ENCODE measurements at regions not wholly inside any gene's neighbourhood (a gene's known extent, or its start where the extent isn't known, plus 50 kb on each side); places are given as distances from the start of the nearest gene placed in this dataset.
A peak's percentile ranks its signal among the peaks of the same experiment; 100 is the strongest.
"Not testable (repeated sequence)": the region's sequence is repeated elsewhere in the genome, so short reads cannot be mapped to it uniquely, and the experiment has no call there.

DNA sequence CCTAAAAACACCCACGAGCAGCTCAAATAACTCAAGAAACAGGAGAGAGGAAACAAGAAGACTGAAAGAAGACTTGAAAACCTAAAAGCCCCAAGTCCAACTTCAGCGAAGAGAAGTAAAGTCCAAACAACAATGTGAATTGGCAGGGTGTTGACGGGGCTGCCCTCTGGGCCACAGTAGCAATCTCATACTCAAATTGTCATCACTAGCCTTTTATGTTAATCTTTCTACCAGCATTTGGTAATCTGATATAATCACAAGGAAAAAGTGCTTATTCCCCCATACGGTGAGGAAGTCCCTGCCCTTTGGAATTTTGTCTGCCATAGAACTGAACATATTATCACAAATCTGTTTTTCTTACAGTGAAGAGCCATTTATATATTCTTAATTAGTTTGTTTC lies 51.5 kb upstream of the IFNE start:
- no peak for DNase-seq (ENCODE audit: low read depth in 3 of 3)

DNA sequence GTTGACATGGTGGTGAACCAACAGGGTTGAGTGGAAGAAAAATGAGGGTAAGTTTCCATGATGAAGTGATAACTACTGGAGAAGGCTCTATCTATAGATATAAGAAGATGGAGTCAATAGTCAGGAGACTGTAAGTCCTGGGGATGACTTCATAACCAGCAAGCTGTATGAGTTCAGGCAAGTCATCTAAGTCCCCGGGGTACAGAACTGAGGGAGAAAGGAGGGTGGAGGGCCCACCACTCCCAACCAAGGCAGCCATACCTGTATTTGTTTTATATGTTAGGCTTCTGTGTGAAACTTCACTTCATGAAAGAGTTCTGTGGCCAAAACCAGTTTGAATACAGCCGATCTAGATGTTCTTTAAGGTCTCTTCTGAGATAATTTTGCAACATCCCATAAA lies 53.3 kb upstream of the IFNE start:
- DNase-seq (ENCODE audit: low read depth in 3 of 3) = no peak

DNA sequence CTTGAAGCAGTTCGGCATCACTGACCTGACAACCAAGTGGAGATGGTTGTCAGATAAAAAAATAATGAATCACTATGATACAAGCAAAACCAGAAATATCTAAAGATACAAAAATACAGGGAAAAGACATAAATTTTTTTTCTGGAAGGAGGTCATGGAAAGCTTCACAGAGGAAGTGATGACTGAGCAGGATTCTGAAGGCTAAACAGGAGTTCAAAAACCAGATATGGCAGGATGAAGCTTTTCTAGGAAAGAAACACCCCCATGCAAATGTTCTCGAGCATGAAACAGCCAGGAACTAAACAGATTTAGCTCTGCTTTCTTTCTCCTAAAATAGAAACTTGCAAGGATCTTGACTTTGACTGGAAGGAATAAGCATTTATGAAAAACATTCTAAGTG lies 60.7 kb upstream of the IFNE start:
- no peak for DNase-seq (ENCODE audit: low read depth in 3 of 3)

GRCh38 chr9:21543187-21543586 lies 61.1 kb upstream of the IFNE start:
- DNase-seq (ENCODE audit: low read depth in 3 of 3) = no peak

GRCh38 chr9:21543816-21544215 lies 61.7 kb upstream of the IFNE start:
- not testable (repeated sequence) for DNase-seq (ENCODE audit: low read depth in 3 of 3)

- DNase-seq (ENCODE audit: low read depth in 3 of 3) = no peak
Observed at GRCh38 chr9:21546949-21547348, 64.8 kb upstream of the IFNE start.

DNA sequence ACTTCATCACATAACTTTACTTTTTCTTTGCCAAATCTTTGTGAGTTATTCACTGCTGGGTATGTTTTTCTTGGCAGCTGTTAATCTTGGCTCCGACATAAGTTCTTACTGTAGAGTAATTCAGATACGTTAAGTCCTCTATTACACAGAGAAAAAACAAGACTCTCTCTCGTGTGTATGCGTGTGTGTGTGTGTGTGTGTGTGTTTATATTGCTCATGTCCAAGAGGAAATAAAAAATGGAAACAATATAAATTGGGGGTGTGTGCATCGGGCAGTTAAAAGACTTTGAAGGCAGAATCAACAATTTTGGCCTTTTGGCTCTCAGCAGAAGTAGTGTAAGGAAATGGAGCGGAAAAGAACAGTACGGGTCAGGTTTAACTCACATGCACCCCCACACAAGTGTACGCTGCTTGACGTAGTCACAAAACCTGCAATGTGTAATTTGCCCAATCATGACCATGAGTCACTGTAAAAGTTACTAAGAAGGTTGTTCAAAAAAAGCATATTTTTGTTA lies 67.2 kb upstream of the IFNE start:
- DNase-seq (ENCODE audit: low read depth in 3 of 3) = no peak

DNA sequence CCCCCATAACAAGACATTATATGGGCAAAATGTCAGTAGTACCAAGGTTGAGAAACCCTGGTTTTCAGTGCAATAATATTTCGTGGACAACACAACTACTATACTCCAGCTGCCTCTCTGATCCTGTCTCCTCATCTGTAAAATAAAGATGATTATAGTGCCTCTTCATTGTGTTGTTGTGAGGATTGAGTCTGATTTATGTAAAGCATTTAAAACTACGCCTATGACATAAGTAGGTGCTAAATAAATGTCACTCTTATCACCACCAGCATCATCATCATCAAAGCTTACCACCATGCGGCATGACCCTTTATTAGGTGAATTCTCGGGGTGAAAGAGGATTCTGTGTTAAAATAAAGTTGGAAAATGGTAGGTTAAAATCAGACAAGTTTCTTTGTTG lies 67.8 kb upstream of the IFNE start:
- no peak for DNase-seq (ENCODE audit: low read depth in 3 of 3)

GRCh38 chr9:21550392-21550791 lies 68.3 kb upstream of the IFNE start:
- no peak for DNase-seq (ENCODE audit: low read depth in 3 of 3)

DNA sequence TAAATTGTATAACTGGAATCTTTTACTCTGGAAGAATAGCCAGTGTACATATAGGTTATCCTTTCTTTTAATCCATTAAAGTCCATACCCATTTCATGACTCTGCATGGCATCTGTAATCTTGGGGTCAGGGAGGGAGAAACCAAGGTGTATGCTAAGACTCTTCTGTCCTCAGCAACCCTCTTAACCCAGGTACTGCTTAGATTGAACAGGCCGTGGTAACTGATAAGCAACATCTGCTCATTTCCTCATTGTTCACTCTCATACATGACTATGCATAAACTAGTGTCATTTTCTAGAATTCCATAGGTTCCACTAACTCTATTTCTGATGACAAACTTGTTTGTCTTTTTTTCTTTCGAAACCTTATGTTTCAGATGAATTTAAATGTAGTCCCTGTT lies 69.3 kb upstream of the IFNE start:
- no peak for DNase-seq (ENCODE audit: low read depth in 3 of 3)

DNA sequence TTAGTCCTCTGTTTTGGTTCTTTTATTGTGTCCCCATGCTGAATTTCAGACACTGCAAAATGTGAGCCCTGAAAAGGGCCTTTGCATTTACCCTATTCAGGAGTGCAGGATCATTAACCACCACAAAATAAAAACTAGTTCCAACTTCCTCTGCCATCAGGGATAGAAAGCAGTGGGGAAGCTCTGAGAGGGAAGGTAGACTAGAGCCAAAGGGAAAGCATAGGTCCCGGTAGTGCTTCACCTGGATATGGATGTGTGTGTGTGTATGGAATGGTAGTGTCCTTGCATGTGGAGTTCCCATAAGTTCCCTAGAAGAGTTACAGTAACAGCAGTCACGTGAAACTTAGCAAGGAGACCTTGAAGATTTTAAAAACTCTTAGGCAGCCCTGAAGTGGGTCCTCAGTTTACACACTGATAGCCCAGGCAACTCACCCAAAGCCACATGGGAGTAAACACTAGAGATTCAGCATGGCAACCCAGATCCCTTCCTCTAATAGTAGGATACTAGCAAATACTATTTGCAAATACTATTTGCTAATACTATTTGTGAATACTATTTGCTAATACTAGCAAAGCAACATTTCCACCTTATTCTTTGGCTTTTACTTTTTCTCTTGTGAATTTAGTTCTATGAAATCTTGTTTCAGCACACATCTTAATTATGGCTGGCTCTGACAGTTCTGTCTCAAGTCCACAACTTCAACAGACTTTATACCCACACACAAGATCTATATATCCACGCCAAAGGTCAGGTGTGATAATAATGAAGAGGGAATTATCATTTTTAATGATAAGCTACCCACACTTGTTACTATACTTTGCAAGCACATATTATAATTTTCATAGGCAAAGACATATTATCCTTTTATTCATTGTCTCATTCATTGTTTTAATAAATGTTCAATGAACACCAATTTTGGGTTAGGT lies 70.4 kb upstream of the IFNE start:
- no peak for DNase-seq (ENCODE audit: low read depth in 3 of 3)

DNA sequence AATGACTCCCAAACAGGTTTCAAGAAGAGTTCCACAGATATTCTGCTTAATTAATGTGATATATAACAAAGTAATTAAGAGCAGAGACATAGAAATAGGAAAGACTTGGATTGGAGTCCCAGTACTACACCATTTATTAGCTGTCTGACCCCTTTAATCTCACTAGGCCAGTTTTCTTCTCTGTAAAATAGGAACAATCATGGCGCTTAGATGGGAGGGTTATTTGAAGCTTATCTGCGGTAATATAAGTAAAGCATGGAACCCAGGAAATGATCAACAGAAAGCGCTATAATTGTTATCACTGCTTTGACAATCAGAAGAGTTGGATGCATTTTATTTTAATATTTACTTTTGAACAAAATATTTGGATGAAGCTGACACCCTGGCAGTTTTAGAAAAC lies 71.3 kb upstream of the IFNE start:
- no peak for DNase-seq (ENCODE audit: low read depth in 3 of 3)

GRCh38 chr9:21554813-21555212 lies 72.7 kb upstream of the IFNE start:
- DNase-seq (ENCODE audit: low read depth in 3 of 3) = no peak

GRCh38 chr9:21555911-21556310 lies 73.8 kb upstream of the IFNE start:
- no peak for DNase-seq (ENCODE audit: low read depth in 3 of 3)

DNA sequence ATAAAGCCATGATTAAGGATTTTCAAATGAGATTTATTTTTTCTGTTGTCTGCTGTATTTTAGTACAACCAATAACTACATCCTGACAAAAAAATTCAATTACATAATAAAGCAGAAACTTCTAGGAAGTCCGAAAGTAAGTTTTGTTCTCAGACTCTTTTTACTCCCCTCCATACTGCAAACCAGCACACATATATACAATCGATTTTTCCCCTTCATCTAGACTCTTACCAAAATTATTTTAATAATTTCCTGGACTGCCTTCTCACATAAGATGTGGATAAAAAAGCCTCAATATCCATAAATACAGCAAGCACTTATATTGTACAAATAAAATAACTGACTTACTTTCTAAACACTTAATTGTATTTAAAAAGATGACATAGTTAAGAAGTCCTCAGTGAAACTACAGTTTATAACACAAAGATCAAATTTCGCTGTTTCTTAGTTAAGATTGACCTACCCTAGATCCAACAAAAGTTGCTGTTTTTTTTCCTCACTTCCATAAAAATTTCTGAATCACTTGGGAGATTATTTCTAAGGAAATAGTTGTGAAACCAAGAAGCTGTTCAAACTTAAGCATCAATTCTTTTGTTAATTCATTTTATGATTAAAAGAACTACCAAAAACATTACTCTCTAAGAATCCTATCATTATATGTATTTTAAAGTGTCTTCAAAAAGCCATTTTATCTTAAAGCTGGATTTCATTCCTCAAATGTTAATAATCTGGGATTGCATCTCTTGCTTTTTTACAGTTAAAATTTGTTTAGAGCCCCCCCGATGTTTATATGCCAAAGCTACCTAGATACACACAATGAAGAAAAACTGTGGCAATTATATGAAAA lies 74.7 kb upstream of the IFNE start:
- DNase-seq (ENCODE audit: low read depth in 3 of 3) = no peak

DNA sequence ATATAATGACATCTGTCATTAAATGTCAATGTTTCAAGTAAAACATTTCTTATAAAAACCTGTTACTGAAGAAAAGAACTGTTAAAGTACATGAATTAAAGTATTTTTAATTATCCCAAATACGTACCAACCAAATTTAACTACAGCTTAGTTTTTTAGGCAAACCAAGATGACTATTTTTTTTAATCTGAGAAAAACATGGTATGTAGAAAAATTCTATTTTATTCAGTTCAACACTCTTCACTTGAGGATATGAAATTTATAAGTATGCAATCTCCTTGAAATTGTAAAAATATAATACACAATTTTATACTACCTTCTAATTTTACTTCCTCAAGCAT lies 75.3 kb upstream of the IFNE start:
- DNase-seq (ENCODE audit: low read depth in 3 of 3) = no peak

GRCh38 chr9:21558079-21558478 lies 76.0 kb upstream of the IFNE start:
- no peak for DNase-seq (ENCODE audit: low read depth in 3 of 3)

- DNase-seq (ENCODE audit: low read depth in 3 of 3) = no peak
Observed at GRCh38 chr9:21558615-21559401, 76.7 kb upstream of the IFNE start.

DNA sequence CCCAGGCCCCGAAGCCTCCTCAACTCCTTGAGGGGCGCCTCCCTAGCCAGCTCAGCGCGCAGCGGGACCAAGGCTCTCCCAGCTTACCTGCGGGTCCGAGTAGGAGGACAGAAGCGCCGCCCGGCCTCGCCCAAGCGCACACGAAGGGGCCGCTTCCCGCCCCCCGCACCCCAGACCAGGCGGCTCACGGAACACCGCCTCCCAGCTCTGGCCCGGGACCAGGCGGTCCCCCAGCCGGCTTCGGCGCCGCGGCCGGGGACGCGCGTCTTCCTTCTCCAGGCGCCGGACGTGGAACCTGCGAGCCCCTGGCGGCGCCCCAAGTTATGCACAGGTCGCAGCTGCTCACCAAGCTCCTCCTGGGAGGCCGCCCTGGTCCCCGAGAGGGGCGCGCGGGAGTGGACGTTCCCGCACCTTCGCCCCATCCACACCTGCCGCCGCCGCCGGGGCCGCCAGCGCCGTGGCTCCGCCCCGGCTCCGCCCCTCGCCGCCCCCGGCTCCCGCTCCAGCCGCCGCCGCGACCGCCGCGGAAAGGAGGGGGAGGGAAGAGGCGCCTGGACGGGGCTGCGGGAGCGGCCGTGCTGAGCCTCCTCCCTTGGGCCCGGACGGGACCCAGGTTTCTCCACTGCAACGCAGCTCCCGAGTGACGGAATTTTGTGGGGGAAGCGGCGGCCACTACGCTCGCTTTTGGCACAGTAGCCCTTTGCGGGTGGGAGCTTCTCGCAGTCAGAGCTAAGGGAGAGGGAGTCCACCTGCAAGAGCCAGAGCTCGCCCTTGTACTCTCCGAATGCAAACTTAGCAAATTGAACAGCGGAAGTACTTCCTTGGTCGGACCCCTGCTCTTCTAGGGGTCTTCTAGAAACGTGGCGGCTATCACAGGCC lies 77.5 kb upstream of the IFNE start:
- peak in 1 of 3 donors; percentile 33 for DNase-seq (ENCODE audit: low read depth in 3 of 3)

DNA sequence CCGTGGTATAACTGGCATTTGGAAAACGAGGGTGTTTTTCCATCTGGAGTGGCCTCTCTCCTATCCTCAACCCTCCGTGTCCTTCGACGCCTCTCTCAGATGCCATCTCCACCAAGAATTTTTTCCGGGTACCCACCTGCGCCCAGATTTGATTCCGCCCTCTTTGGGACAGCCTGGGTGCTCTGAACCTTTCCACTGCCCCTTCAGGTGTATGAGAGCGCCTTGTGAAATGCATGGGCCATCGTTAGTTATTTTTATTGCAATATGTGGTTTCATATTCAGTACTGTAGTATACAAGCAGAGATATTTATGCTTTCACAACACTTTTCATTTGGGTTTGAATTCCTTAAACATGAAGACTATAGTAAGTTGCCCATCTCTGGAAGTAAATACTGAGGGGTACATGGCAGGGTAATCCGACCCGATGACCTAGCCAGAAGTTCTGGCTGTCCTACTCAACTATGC lies 78.2 kb upstream of the IFNE start:
- DNase-seq (ENCODE audit: low read depth in 3 of 3) = no peak

DNA sequence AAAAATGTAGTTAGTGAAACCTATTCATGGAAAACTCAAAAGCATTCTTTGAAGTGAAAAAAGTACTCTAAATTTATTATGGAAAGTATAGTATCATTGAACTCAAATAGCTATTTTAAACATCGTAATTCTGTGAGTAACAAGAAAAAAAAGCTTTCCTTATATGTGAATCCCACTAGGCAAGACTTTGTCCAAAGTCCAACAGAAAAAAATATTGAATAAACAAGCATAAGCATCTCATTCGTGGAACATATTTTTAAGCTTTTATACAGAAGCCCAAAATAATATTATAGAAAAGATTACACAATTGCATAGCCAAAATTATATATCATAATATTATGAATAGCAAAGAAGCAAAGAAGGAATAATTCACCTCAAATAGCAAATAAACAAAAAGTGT lies 79.4 kb upstream of the IFNE start:
- no peak for DNase-seq (ENCODE audit: low read depth in 3 of 3)
